MM.1S (cell line): ENCODE measurements at regions not wholly inside any gene's neighbourhood (a gene's known extent, or its start where the extent isn't known, plus 50 kb on each side); places are given as distances from the start of the nearest gene placed in this dataset.

Experiments
- CTCF ChIP-seq: fragments of 300-600 bp; sonication (generic); IDR thresholded peaks from 2 replicates; pipeline ENCODE4 v1.5.1; 2016; ENCODE audit warnings: antibody characterized with exemption, low read length, mixed read lengths
- EZH2phosphoT487 ChIP-seq: fragments of 300-600 bp; sonication (generic); IDR thresholded peaks from 2 replicates; pipeline ENCODE4 v1.6.1; 2018; ENCODE audit warnings: antibody characterized with exemption, low read length

- TF ChIP-seq CTCF (peak; percentile 64), EZH2phosphoT487 (no peak)
Measured at GRCh38 chr2:208820014-208820688, 413.6 kb downstream of the PTH2R start.
